Trophoblast cell (in vitro differentiated cells and primary cell): ENCODE measurements at regions not wholly inside any gene's neighbourhood (a gene's known extent, or its start where the extent isn't known, plus 50 kb on each side); places are given as distances from the start of the nearest gene placed in this dataset.

Experiments
- DNase-seq, 2 donors: peaks; one replicate each; pipeline ENCODE4 v3.0.0-alpha.2; 2016
- H2AFZ ChIP-seq: 2 replicates; pipeline ENCODE4 v1.6.1; 2013; ENCODE audit warnings: low read length, moderate library complexity, mild to moderate bottlenecking; ENCODE audit not compliant: insufficient read depth, poor library complexity
- H2AK5ac ChIP-seq: 2 replicates; pipeline ENCODE4 v1.6.1; 2013; ENCODE audit warnings: mild to moderate bottlenecking, low read length
- H2BK120ac ChIP-seq: 2 replicates; pipeline ENCODE4 v1.6.1; 2013; ENCODE audit warnings: low read length, mild to moderate bottlenecking, moderate library complexity; ENCODE audit not compliant: insufficient read depth, poor library complexity
- H2BK12ac ChIP-seq: 2 replicates; pipeline ENCODE4 v1.6.1; 2013; ENCODE audit warnings: mild to moderate bottlenecking, low read length, moderate library complexity
- H2BK5ac ChIP-seq: 2 replicates; pipeline ENCODE4 v1.6.1; 2013; ENCODE audit warnings: low read length, low read depth, moderate library complexity, mild to moderate bottlenecking; ENCODE audit not compliant: poor library complexity
- H3K14ac ChIP-seq: 2 replicates; pipeline ENCODE4 v1.6.1; 2013; ENCODE audit warnings: mild to moderate bottlenecking, low read length
- H3K18ac ChIP-seq: 2 replicates; pipeline ENCODE4 v1.6.1; 2013; ENCODE audit warnings: mild to moderate bottlenecking, low read length
- H3K23ac ChIP-seq: 2 replicates; pipeline ENCODE4 v1.6.1; 2013; ENCODE audit warnings: low read length
- H3K27ac ChIP-seq: 2 replicates; pipeline ENCODE4 v1.5.1; 2013; ENCODE audit warnings: low read depth, mild to moderate bottlenecking, inconsistent platforms, low read length, moderate library complexity
- H3K27me3 ChIP-seq: 2 replicates; pipeline ENCODE4 v1.6.1; 2013; ENCODE audit warnings: inconsistent platforms, mild to moderate bottlenecking, low read length, moderate library complexity; ENCODE audit not compliant: insufficient read depth
- H3K36me3 ChIP-seq, 2 experiments: 1 replicate in 1 of 2; 2 replicates in 1 of 2; pipeline ENCODE4 v1.6.1; 2013; ENCODE audit warnings: low read length in 2 of 2, mild to moderate bottlenecking in 2 of 2, moderate library complexity in 1 of 2; ENCODE audit not compliant: insufficient read depth in 2 of 2, control insufficient read depth in 1 of 2
- H3K4ac ChIP-seq: 2 replicates; pipeline ENCODE4 v1.6.1; 2013; ENCODE audit warnings: low read depth, mild to moderate bottlenecking, low read length, moderate library complexity
- H3K4me1 ChIP-seq, 2 experiments: 1 replicate in 1 of 2; 2 replicates in 1 of 2; pipeline ENCODE4 v1.6.1; 2013; ENCODE audit warnings: low read length in 2 of 2, mild to moderate bottlenecking in 2 of 2, moderate library complexity in 1 of 2; ENCODE audit not compliant: insufficient read depth in 2 of 2, control insufficient read depth in 1 of 2
- H3K4me2 ChIP-seq: 2 replicates; pipeline ENCODE4 v1.6.1; 2013; ENCODE audit warnings: inconsistent platforms, mild to moderate bottlenecking, low read length, moderate library complexity
- H3K4me3 ChIP-seq: 2 replicates; pipeline ENCODE4 v1.5.1; 2013; ENCODE audit warnings: mild to moderate bottlenecking, low read depth, low read length, inconsistent platforms
- H3K79me1 ChIP-seq: one replicate; pipeline ENCODE4 v1.6.1; 2013; ENCODE audit warnings: low read length
- H3K79me2 ChIP-seq: 2 replicates; pipeline ENCODE4 v1.6.1; 2013; ENCODE audit warnings: low read length, mild to moderate bottlenecking; ENCODE audit not compliant: control insufficient read depth, insufficient read depth, poor library complexity
- H3K9ac ChIP-seq: 2 replicates; pipeline ENCODE4 v1.6.1; 2013; ENCODE audit warnings: mild to moderate bottlenecking, low read length
- H3K9me3 ChIP-seq: 2 replicates; pipeline ENCODE4 v1.6.1; 2013; ENCODE audit warnings: low read depth, mild to moderate bottlenecking, control low read depth, inconsistent platforms, low read length; ENCODE audit not compliant: insufficient read depth
- H4K12ac ChIP-seq: 2 replicates; pipeline ENCODE4 v1.6.1; 2013; ENCODE audit warnings: low read depth, mild to moderate bottlenecking, low read length, moderate library complexity
- H4K8ac ChIP-seq: 2 replicates; pipeline ENCODE4 v1.6.1; 2013; ENCODE audit warnings: low read depth, mild to moderate bottlenecking, low read length, moderate library complexity
- H4K91ac ChIP-seq: one replicate; pipeline ENCODE4 v1.6.1; 2013; ENCODE audit warnings: low read depth, mild to moderate bottlenecking, low read length, moderate library complexity
- WGBS: extraction: QIAGEN DNeasy Blood & Tissue Kit; methylation state at CpG from one replicate; pipeline ENCODE4 v1.1.7; 2013; ENCODE audit warnings: missing lambda C conversion rate; ENCODE audit not compliant: insufficient read length, insufficient coverage; ENCODE audit errors: extremely low coverage; 5-methylcytosine and 5-hydroxymethylcytosine counted together

DNA sequence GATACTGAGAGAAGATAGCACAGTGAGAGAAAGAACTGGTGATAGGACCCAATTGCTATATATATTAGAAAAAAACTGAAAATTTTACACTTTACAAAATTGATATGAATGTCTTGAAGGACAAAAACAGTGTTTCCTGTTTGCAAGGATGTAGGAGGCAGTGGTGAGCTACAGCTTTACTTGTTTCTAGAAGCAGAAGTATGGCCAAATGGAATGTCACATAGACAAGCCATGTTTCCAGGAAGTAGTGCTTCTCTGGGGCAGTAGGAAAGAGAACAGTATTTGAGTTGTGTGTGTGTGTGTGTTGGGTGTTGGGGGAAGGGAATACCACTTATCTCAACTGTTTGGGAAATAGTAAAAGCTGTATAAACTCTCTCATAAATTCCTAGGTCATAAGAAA lies 60.9 kb upstream of the IBSP start:
- no peak overlapping the region for H3K4me2 ChIP-seq
- no peak overlapping the region for H4K12ac ChIP-seq
- H2BK120ac ChIP-seq, result no peak overlapping the region
- no peak overlapping the region for H3K4me3 ChIP-seq
- H4K8ac ChIP-seq, result no peak overlapping the region
- H3K9me3 ChIP-seq, result no peaks in the 10 kb centered on the region
- no peak overlapping the region for H4K91ac ChIP-seq
- no peak overlapping the region for H3K14ac ChIP-seq
- H3K18ac ChIP-seq, result no peak overlapping the region
- no peak overlapping the region for H2BK12ac ChIP-seq
- H3K4me1 ChIP-seq, result no peaks in the 10 kb centered on the region
- no peak overlapping the region for H2AFZ ChIP-seq
- no peak overlapping the region for H3K4ac ChIP-seq
- H3K27ac ChIP-seq, result no peak overlapping the region
- no peaks in the 10 kb centered on the region for H3K79me1 ChIP-seq
- no peak overlapping the region for H2AK5ac ChIP-seq
- H3K27me3 ChIP-seq, result no peaks in the 10 kb centered on the region
- no peak overlapping the region for H3K23ac ChIP-seq
- H3K79me2 ChIP-seq, result no peaks in the 10 kb centered on the region
- H3K9ac ChIP-seq, result no peak overlapping the region
- H3K36me3 ChIP-seq, result no peaks in the 10 kb centered on the region
- no peak overlapping the region for H2BK5ac ChIP-seq
- no peak for DNase-seq

DNA sequence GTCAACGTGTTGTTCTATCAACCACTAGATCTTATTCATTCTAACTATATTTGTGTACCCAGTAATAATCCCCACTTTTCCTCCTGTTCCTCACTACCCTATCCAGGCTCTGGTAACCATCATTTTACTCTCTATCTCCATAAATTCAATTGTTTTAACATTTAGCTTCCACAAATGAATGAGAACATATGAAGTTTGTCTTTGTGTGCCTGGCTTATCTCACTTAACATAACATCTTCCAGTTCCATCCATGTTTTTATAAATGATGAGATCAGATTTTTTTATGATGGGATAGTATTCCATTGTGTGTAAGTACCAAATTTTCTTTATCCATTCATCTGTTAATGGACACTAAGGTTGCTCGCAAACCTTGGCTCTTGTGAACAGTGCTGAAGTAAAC lies 59.9 kb upstream of the IBSP start:
- no peak overlapping the region for H2AFZ ChIP-seq
- no peak overlapping the region for H4K8ac ChIP-seq
- no peak overlapping the region for H3K18ac ChIP-seq
- no peaks in the 10 kb centered on the region for H3K79me1 ChIP-seq
- H3K27me3 ChIP-seq, result no peaks in the 10 kb centered on the region
- no peak overlapping the region for H3K9ac ChIP-seq
- no peaks in the 10 kb centered on the region for H3K4me1 ChIP-seq
- no peak overlapping the region for H2AK5ac ChIP-seq
- no peak overlapping the region for H4K12ac ChIP-seq
- no peak overlapping the region for H2BK5ac ChIP-seq
- H4K91ac ChIP-seq, result no peak overlapping the region
- H3K4ac ChIP-seq, result no peak overlapping the region
- H3K14ac ChIP-seq, result no peak overlapping the region
- H3K27ac ChIP-seq, result no peak overlapping the region
- no peak overlapping the region for H3K4me2 ChIP-seq
- no peak overlapping the region for H2BK120ac ChIP-seq
- no peak overlapping the region for H2BK12ac ChIP-seq
- no peak overlapping the region for H3K4me3 ChIP-seq
- WGBS, result no CpG with 5 or more reads among the region's 2 CpGs
- H3K9me3 ChIP-seq, result no peaks in the 10 kb centered on the region
- no peaks in the 10 kb centered on the region for H3K79me2 ChIP-seq
- DNase-seq, result no peak
- H3K36me3 ChIP-seq, result no peaks in the 10 kb centered on the region
- no peak overlapping the region for H3K23ac ChIP-seq

DNA sequence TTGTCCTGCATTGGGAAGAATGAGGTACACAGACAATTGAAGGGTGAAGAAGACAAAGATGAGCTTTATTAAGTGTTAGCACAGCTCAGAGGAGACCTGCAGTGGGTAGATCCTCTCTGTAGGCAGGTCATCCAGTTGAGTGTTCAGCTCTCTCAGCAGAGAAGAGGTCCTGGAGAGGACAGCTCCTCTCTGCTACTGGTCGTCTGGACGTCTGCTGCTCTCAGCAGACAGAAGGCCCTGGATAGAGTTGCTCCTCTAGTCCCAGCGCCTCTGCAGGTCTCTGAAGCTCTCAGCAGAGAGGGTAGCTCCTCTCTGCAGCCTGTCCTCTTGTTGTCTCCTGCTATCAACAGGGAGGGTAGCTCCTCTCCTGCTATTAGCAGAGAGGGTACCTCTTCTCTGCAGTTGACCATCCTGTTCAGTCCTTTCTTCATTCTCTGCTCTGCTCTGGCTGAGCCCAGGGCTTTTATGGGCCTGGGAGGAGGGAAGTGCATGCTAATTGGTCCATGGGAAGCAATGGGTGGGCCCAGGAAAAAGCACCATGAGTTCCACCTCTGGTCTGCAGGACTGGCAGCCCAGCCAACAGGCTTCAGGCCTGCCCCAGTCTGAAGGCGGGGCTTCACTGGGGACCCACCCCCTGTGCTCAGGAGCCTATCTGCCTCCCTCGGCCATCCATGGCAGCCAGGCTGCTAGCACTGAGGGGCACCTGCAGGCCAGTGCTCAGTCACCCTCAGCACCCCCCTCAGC lies 54.1 kb upstream of the IBSP start:
- Histone ChIP-seq H3K9me3 (peaks cover 4% of the 10 kb centered on the region), H2BK120ac (no peak overlapping the region), H3K9ac (no peak overlapping the region), H2BK5ac (no peak overlapping the region), H3K27ac (no peak overlapping the region), H3K4me3 (peak overlapping the region; percentile 49), H3K14ac (no peak overlapping the region), H3K18ac (no peak overlapping the region), H4K91ac (no peak overlapping the region), H4K8ac (no peak overlapping the region), H4K12ac (no peak overlapping the region), H2BK12ac (no peak overlapping the region), H3K36me3 (no peaks in the 10 kb centered on the region), H3K79me2 (no peaks in the 10 kb centered on the region), H3K4me2 (no peak overlapping the region), H3K79me1 (no peaks in the 10 kb centered on the region), H3K4ac (no peak overlapping the region), H2AK5ac (no peak overlapping the region), H3K27me3 (no peaks in the 10 kb centered on the region), H3K23ac (no peak overlapping the region), H3K4me1 (no peaks in the 10 kb centered on the region), H2AFZ (no peak overlapping the region)
- no CpG with 5 or more reads among the region's 5 CpGs for WGBS
- DNase-seq, result no peak

DNA sequence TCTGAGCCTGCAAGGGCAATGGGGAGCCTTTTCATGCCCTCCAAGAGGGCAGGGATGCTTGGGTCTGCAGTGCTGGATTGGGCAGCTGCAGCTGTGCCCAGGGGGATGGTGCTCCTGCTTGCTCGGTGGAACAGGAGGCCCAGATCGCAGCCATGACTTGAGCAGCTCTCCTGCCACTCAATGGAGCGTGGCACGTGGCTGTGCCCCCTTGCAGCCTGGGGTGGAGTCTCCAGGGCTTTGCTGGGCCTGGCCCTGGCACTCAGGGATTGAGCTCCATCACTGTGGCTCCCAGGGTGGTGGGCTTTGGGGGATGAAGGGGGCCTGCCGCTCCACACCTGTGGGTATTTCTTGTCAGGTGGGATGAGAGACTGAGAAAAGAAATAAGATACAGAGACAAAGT lies 53.4 kb upstream of the IBSP start:
- Histone ChIP-seq H4K8ac (no peak overlapping the region), H4K12ac (no peak overlapping the region), H3K36me3 (no peaks in the 10 kb centered on the region), H3K14ac (no peak overlapping the region), H4K91ac (no peak overlapping the region), H3K27ac (no peak overlapping the region), H2AFZ (no peak overlapping the region), H3K23ac (no peak overlapping the region), H3K4me1 (no peaks in the 10 kb centered on the region), H2AK5ac (no peak overlapping the region), H2BK5ac (no peak overlapping the region), H3K79me2 (no peaks in the 10 kb centered on the region), H3K9me3 (peaks cover 4% of the 10 kb centered on the region), H3K9ac (no peak overlapping the region), H3K27me3 (no peaks in the 10 kb centered on the region), H3K4me3 (peak overlapping the region; percentile 49), H3K4ac (no peak overlapping the region), H3K4me2 (no peak overlapping the region), H2BK12ac (no peak overlapping the region), H3K18ac (no peak overlapping the region), H2BK120ac (no peak overlapping the region), H3K79me1 (no peaks in the 10 kb centered on the region)
- DNase-seq, result no peak
- WGBS, result no CpG with 5 or more reads among the region's 5 CpGs
